ENCODE measurements at regions not wholly inside any gene's neighbourhood (a gene's known extent, or its start where the extent isn't known, plus 50 kb on each side); places are given as distances from the start of the nearest gene placed in this dataset.

DNA sequence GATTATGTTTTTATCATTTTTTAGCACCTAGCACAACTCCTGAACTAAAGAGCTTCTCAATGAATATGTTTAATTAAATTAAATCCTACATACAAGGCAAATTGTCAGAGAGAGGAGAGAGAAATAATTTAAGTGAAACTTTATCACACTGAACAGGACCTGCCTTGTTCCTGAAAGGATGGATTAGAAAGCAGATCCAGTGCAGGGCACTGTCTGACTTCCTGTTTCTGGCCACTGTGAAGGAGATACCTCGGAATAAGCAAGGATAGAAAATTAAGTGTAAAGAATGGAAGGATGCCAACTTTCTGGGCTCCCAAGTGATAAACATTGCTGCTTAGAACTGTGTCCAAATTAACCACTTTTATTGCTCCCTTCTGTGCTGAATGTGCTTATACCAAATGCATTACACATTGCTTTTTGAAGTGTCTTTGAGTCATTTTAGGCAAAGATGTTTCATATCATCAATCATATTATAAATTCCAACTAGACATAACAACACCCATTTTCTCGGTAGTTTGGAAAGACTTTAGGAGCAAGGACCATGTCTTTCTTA lies 89.1 kb upstream of the SPDL1 start:
- no peak for DNase-seq (ENCODE audit: extremely low read depth, low read depth)
- TF ChIP-seq, protein P1, sequence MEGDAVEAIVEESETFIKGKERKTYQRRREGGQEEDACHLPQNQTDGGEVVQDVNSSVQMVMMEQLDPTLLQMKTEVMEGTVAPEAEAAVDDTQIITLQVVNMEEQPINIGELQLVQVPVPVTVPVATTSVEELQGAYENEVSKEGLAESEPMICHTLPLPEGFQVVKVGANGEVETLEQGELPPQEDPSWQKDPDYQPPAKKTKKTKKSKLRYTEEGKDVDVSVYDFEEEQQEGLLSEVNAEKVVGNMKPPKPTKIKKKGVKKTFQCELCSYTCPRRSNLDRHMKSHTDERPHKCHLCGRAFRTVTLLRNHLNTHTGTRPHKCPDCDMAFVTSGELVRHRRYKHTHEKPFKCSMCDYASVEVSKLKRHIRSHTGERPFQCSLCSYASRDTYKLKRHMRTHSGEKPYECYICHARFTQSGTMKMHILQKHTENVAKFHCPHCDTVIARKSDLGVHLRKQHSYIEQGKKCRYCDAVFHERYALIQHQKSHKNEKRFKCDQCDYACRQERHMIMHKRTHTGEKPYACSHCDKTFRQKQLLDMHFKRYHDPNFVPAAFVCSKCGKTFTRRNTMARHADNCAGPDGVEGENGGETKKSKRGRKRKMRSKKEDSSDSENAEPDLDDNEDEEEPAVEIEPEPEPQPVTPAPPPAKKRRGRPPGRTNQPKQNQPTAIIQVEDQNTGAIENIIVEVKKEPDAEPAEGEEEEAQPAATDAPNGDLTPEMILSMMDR (IDR thresholded peaks at IDR 0.05; ENCODE audit: low read depth, low read length, missing control alignments) = no peak
- no peak overlapping the region for H3K4me3 ChIP-seq (replicated peaks; ENCODE audit: low read depth, low read length)

DNA sequence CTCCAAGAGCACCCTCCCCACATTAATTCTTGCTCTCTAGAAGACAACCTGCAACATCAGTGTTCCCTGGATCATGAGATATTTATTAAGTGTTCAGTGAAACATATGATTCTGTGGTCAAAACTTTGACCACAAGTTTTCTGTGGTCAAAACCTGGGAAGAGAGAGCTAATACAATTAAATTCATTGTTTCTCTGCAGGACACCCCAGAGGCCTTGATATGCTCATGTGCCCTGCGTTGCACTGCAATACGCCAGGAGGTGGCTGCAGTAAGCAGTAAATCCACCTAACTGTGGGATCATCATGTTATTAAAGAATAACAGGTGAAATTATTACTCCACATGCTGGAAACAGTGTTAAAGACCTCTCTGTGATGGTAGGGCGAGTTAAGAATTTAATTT lies 109.3 kb upstream of the SPDL1 start:
- no peak for DNase-seq (ENCODE audit: extremely low read depth, low read depth)
- TF ChIP-seq, protein P1 (IDR thresholded peaks at IDR 0.05; ENCODE audit: low read depth, low read length, missing control alignments) = no peak
- no peak overlapping the region for H3K4me3 ChIP-seq (replicated peaks; ENCODE audit: low read depth, low read length)

DNA sequence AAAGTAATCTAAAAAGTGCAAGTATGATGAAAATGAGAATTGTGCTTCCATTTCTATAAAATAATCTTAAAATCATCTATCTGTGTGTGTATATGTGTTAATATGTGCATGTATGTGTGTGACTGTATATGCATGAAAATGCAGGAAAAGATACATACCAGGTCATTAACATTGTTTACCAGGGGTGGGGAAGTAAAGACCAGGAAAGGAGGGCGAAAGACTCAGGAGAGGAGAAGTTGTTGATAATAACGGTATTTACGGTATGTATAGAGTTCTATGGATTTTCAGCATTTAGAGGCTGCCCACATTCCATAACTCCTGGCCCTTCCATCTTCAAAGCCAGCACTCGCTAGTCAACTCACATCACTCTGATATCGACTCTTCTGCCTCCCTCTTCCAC lies 111.0 kb upstream of the SPDL1 start:
- H3K4me3 ChIP-seq (replicated peaks; ENCODE audit: low read depth, low read length) = no peak overlapping the region
- DNase-seq (ENCODE audit: extremely low read depth, low read depth) = no peak
- TF ChIP-seq, protein P1 (IDR thresholded peaks at IDR 0.05; ENCODE audit: low read depth, low read length, missing control alignments) = no peak

DNA sequence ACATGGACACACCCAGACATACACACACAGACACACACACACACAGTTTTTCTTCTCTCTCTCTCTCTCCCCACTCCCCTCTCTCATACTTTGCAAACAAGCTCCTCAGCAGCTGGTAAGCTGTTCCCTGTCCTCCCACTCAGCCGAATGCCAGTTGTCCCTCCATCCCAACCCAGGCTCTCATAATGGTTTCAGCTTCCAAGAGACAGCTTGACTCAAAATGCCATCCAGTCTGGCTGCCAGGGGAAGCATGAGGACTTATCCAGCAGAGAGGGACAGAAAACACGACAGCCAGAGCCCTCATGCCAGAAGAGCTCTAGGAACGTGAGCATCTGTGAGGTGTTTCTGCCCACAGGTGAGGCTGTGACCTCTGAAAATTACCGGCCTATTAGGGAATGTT lies 112.6 kb upstream of the SPDL1 start:
- H3K4me3 ChIP-seq (replicated peaks; ENCODE audit: low read depth, low read length) = no peak overlapping the region
- TF ChIP-seq, protein P1 (IDR thresholded peaks at IDR 0.05; ENCODE audit: low read depth, low read length, missing control alignments) = no peak
- no peak for DNase-seq (ENCODE audit: extremely low read depth, low read depth)

DNA sequence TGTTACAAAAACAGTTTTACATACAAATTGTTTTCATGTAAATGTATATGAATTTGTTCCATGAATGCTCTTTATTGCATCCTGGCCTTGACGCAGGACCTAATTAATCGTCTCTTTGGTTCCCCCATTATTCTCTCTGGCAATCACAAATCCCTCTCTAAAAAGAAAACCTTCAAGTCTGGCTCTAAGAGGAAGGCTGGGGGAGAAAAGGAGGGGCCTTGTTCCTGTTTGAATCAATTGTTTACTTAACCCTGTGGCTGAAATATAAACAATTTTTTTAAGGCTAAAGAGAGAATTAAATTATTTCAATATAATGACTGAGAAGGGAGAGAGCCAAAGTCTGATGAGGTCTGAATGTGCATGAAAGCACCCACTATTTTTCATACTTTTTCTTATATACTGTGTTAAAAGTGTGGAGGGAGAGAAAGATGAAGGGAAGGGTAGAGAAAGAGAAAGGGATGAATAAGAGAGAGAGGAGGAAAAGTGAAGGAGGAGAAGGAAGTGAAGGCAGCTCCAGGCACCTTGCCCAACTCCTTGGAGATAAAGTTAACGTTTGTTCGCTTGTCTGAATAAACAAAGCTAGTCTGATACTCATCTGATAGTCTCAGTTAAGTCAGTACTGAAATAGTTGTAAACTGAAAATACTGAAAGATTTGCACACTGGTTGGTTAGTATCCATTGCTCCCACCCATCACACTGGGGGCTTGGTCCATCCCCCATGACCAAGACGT lies 116.4 kb upstream of the SPDL1 start:
- TF ChIP-seq, protein P1 (IDR thresholded peaks at IDR 0.05; ENCODE audit: low read depth, low read length, missing control alignments) = no peak
- H3K4me3 ChIP-seq (replicated peaks; ENCODE audit: low read depth, low read length) = no peak overlapping the region
- DNase-seq (ENCODE audit: extremely low read depth, low read depth) = no peak

DNA sequence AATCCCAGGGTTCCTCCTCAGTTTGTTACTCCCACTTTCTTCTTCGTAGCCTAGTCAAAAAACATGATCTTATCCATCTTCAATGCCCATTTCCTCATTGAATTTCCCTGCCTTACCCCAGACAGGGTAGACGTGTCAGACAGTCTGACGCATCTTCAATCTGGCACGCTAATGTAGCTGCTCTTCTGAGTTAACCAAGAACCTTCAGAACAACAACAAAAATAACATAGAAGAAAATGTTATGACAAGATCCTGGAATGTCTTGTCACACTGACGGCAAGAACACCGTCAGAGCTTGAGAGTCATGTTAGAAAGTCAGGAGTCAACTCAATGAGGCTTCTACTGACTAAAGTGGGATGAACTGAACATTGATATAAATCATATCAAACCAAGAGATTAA lies 122.7 kb upstream of the SPDL1 start:
- TF ChIP-seq, protein P1 (IDR thresholded peaks at IDR 0.05; ENCODE audit: low read depth, low read length, missing control alignments) = no peak
- DNase-seq (ENCODE audit: extremely low read depth, low read depth) = no peak

More for the DNA sequence above, 122.7 kb upstream of the SPDL1 start:
- H3K4me3 ChIP-seq (replicated peaks; ENCODE audit: low read depth, low read length) = no peak overlapping the region

All from HFF-Myc (cell line).